KOPT-K1 (cell line): ENCODE measurements at regions not wholly inside any gene's neighbourhood (a gene's known extent, or its start where the extent isn't known, plus 50 kb on each side); places are given as distances from the start of the nearest gene placed in this dataset.
"Not testable (repeated sequence)": the region's sequence is repeated elsewhere in the genome, so short reads cannot be mapped to it uniquely, and the experiment has no call there.

Experiments
- H3K27ac ChIP-seq: fragments of 200-600 bp; sonication (generic); 2 replicates; pipeline ENCODE4 v1.5.1; 2016; ENCODE audit warnings: antibody characterized with exemption, mild to moderate bottlenecking, low read depth, low read length; ENCODE audit not compliant: poor library complexity, severe bottlenecking
- H3K36me3 ChIP-seq: fragments of 200-600 bp; sonication (generic); 2 replicates; pipeline ENCODE4 v1.5.1; 2017; ENCODE audit warnings: antibody characterized with exemption, mild to moderate bottlenecking, low read length, moderate library complexity; ENCODE audit not compliant: insufficient read depth
- H3K9me3 ChIP-seq: fragments of 200-600 bp; sonication (generic); 2 replicates; pipeline ENCODE4 v1.5.1; 2017; ENCODE audit warnings: antibody characterized with exemption, low read length, mild to moderate bottlenecking; ENCODE audit not compliant: insufficient read depth, poor library complexity, severe bottlenecking

DNA sequence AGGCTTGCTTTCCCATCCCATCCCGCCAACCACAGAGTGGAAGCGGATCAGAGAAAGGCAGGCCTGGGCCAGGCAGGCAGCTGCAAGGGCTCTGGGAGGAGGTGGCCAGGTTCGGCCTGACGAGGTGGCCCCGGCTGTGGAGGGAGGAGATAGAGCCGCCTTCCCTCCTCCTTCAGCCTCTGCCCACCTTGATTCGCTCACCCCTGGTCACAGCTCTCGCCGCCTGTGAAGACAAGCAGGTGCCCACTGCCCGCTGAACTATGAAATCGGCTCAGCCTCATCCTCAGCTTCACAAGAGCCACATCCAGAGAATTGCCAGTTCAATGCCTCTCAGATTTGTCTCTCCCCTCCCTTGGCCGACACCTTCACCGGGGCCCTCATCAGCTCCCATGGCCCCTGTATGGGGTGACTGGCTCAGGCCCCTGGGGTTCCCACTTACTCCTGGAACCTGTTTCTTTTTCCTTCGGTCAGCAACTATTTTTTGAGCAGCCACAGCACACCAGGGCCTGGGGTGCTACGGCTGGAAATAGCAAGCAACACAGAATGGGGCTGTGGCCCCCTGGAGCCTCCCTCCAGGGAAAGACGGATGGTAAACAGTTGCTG is 80.0 kb upstream of the CHST15 start:
- no peaks in the 10 kb centered on the region for H3K36me3 ChIP-seq

DNA sequence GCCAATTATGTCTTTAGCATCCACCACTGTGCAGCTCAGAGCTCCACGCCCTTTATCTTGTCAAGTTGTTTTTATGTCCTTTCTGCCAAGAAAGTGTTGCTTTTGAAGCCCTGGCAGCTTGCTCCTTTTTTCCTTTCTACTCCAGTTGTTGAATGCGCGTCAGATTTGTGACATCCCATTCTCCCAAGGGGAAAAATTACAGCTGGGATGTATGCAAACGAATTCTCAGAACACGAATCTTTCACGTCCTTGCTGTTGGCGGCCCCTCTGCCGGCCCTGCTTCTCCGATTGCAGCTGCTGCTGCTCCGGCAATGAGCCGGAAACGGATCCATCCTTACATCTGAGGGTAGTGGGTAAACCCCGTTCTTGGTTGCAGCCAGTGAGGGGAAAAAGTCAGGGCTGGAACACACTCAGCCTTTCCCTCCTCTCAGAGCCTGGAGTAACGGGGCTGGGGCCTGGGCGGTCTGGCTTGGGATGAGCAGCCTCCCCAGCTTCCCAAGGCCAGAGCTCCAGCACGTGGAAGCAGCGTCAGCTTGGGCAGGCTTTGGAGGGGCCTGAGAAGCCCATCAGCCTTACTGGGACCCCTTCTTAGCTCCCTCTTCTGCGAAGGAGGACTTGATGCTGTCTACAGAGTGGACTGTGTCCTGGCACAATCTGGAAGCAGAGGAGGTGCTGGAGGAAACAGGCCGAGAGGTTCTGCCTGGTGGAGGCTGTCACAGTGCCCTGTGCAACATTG is 79.0 kb upstream of the CHST15 start:
- H3K27ac ChIP-seq, result no peak overlapping the region
- H3K9me3 ChIP-seq, result no peaks in the 10 kb centered on the region
- H3K36me3 ChIP-seq, result no peaks in the 10 kb centered on the region

More for the DNA sequence above, 80.0 kb upstream of the CHST15 start:
- Histone ChIP-seq H3K27ac (no peak overlapping the region), H3K9me3 (no peaks in the 10 kb centered on the region)

DNA sequence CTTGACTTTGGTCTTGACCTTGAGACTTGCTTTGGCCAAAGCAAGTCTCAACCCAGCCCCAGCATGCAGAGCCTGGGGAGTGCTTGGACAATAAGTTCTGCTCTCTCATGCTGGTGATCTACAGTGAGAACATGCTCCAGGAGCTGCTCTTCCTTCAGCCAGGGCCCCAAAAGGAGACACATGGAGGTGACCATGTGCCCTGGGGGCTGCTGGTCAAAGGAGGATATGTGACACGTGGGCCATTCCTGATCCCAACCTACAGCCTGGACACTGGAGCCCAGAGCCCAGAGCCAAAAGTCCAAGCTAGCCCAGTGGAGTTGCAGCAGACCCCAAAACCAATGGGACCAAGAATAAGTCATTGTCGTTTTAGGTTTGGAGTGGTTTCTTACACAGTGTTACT is 78.2 kb upstream of the CHST15 start:
- no peaks in the 10 kb centered on the region for H3K36me3 ChIP-seq
- H3K9me3 ChIP-seq, result peaks cover 6% of the 10 kb centered on the region
- no peak overlapping the region for H3K27ac ChIP-seq

DNA sequence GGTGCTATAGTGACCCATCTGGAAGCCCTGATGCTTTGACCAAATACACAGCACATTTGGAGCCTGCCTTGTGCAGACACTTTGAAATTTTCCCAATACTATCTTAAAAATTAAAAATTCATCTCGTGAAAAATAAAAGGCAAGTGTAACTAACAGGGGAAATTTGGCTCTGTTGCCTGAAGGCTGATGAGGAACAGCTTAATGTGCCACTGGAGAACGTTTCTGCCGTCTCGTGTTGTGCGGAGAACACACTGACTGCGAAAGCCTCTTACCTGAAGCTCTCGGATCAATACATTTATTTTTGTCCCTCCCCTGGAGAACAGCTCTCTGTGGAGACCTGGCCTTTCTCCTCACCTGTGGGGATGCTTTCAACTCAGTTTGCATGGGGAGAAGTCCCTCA is 77.2 kb upstream of the CHST15 start:
- H3K27ac ChIP-seq, result no peak overlapping the region
- H3K9me3 ChIP-seq, result peaks cover 7% of the 10 kb centered on the region
- H3K36me3 ChIP-seq, result no peaks in the 10 kb centered on the region

- Histone ChIP-seq H3K9me3 (peaks cover 7% of the 10 kb centered on the region), H3K27ac (no peak overlapping the region), H3K36me3 (no peaks in the 10 kb centered on the region)
These were observed 75.8 kb upstream of the CHST15 start for GRCh38 chr10:124168991-124169802.

DNA sequence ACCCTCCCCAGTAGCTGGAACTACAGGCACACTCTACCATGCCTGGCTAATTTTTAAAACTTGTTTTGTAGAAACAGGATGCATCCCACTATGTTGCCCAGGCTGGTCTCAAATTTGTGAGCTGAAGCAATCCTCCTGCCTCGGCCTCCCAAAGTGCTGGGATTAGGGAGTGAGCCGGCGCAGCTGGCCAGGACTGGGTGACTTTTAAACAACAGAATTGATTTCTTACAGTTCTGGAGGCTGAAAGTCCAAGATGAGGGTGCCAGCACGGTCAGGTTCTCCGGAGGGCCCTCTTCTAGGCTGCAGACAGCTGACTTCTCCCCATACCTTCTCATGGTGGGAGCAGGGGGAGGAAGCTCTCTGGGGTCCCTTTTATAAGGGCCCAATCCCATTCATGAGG is 75.2 kb upstream of the CHST15 start:
- Histone ChIP-seq H3K9me3 (peaks cover 7% of the 10 kb centered on the region), H3K27ac (no peak overlapping the region), H3K36me3 (no peaks in the 10 kb centered on the region)

- not testable (repeated sequence) for H3K9me3 ChIP-seq, H3K27ac ChIP-seq, H3K36me3 ChIP-seq
These were observed 74.5 kb upstream of the CHST15 start for GRCh38 chr10:124167925-124168324.

DNA sequence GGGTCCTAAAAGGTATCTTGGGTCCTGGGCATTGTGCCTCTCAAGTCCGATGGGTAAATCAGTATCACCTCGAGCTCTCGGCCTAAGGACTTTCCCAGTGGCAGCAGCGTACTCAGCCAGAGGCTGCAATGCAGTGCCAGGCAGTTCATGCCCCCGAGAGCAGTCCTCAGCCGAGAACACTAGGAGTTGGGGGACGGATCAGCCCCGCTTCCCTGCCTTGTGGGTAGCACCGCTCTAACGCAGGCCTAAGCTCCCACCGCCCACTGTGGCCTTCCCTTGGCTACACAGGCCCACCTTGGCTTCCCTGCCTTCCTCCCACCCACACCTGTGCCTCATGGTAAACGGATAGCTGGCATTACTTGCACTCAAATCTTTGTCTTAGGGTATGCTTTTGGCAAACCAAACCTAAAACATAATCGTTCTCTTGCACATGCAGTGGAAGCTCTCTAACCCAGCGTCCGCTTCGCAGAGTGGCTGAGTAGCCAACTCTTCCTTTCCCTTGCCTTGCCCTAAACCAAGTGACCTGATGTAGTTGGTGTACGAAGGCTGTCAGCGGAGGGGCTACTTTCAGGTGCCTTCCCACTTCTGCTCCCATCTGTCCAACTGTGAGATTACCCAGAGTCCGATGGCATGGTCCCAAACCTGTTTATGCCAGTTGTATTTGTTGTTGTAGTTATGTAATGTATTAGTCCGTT is 73.2 kb upstream of the CHST15 start:
- peaks cover 7% of the 10 kb centered on the region for H3K9me3 ChIP-seq
- no peak overlapping the region for H3K27ac ChIP-seq
- H3K36me3 ChIP-seq, result no peaks in the 10 kb centered on the region

GRCh38 chr10:124165827-124166226 is 72.4 kb upstream of the CHST15 start:
- H3K27ac ChIP-seq, result no peak overlapping the region
- peaks cover 7% of the 10 kb centered on the region for H3K9me3 ChIP-seq
- no peaks in the 10 kb centered on the region for H3K36me3 ChIP-seq

- Histone ChIP-seq H3K36me3 (no peaks in the 10 kb centered on the region), H3K9me3 (peaks cover 7% of the 10 kb centered on the region), H3K27ac (no peak overlapping the region)
These were observed 71.9 kb upstream of the CHST15 start for GRCh38 chr10:124165311-124165710.

DNA sequence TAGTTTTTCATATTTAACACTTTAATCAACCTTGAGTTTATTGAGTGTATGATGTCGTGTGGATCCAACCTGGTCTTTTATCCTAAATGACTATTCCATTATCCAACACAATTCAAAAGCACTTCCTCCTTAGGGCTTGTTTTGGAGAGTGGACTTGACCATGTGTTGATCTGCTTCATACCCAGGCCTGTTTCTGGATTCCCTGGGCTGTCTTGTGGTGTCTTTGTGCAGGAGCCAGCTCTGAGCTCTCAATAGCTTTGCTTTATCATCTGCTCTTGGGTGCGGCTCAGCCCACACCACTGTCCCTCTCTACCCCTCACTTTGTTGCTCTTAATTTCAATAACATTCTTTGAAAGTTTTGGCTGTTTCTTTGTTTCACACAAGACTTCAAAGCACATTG is 70.9 kb upstream of the CHST15 start:
- Histone ChIP-seq H3K9me3 (peaks cover 7% of the 10 kb centered on the region), H3K36me3 (no peaks in the 10 kb centered on the region), H3K27ac (no peak overlapping the region)

DNA sequence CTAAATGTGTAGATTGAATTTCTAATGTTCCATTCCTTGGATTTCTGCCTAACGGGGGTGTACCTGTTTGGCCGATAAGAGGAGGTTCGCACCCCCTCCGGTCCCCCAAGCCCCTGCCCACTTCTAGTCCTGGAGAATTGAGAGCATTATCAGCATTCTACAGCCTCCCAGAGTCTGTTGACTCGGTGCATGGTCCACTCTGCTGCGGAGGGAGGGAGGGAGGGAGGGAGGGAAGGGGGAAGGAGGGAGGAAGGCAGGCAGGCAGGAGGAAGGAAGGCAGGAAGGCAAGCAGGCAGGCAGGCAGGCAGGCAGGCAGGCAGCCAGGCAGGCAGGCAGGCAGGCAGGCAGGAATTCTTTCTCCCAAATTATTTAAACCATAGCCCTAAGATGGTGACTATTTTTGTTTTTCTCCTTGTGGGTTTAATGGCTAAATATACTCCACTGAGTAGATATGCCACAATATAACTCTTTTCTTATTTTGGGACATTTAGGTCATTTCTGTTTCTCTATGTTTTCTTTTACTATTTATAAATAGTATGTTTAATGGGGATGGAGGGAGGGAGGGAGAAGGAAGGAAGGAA is 69.5 kb upstream of the CHST15 start:
- Histone ChIP-seq H3K27ac (no peak overlapping the region), H3K9me3 (peaks cover 14% of the 10 kb centered on the region), H3K36me3 (no peaks in the 10 kb centered on the region)

- Histone ChIP-seq H3K27ac (no peak overlapping the region), H3K9me3 (peaks cover 22% of the 10 kb centered on the region), H3K36me3 (no peaks in the 10 kb centered on the region)
These were observed 68.7 kb upstream of the CHST15 start for GRCh38 chr10:124162136-124162535.

GRCh38 chr10:124161601-124162000 is 68.2 kb upstream of the CHST15 start:
- Histone ChIP-seq H3K36me3 (no peaks in the 10 kb centered on the region), H3K27ac (no peak overlapping the region), H3K9me3 (peaks cover 17% of the 10 kb centered on the region)
